Stimulated activated CD8-positive, alpha-beta memory T cell treated with anti-CD3 and anti-CD28 coated beads, Interleukin-2, amount 100 ng/mL, for 48 hours (primary cell): ENCODE measurements at regions not wholly inside any gene's neighbourhood (a gene's known extent, or its start where the extent isn't known, plus 50 kb on each side); places are given as distances from the start of the nearest gene placed in this dataset.

Source experiments
- DNase-seq, 2 donors: peaks; one replicate each; pipeline ENCODE4 v3.0.0-alpha.2; 2020; ENCODE audit warnings: low read depth in 2 of 2

DNA sequence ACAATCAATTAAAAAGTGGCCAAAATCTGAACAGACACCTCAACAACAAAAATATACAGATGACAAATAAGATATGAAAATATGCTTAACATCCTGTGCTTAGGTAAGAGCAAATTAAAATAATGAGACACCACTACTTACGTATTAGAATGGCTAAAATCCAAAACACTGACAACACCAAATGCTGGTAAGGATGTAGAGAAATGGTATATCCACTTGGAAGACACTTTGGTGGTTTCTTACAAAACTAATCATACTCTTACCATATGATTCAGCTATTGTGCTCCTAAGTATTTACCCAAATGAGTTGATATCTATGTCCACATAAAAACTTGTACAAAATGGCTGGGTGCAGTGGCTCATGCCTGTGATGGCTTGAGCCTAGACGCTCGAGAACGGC lies 51.7 kb upstream of the ZNF599 start:
- no peak for DNase-seq
